Keratinocyte (primary cell): ENCODE measurements at regions not wholly inside any gene's neighbourhood (a gene's known extent, or its start where the extent isn't known, plus 50 kb on each side); places are given as distances from the start of the nearest gene placed in this dataset.

Source experiments
- DNase-seq: peaks from one replicate; pipeline ENCODE4 v3.0.0-alpha.2; 2011; ENCODE audit warnings: low read depth, missing footprints, low spot score
- FAIRE-seq: peaks from 2 replicates; lab custom pipeline; 2011; peaks lifted over from hg19 to GRCh38; lab: Jason Lieb, UNC
- H2AFZ ChIP-seq: 2 replicates; pipeline ENCODE4 v1.6.0; 2012; ENCODE audit warnings: low read length, control low read depth, inconsistent platforms; ENCODE audit not compliant: control insufficient read depth
- H3K27ac ChIP-seq: 2 replicates; pipeline ENCODE4 v1.5.1; 2011; ENCODE audit warnings: low read length; ENCODE audit not compliant: control insufficient read depth, insufficient read depth
- H3K27me3 ChIP-seq: 3 replicates; pipeline ENCODE4 v1.6.0; 2011; ENCODE audit warnings: low read length; ENCODE audit not compliant: control insufficient read depth, insufficient read depth; ENCODE audit errors: extremely low read depth
- H3K36me3 ChIP-seq, 2 experiments: 2 replicates in 1 of 2; 3 replicates in 1 of 2; pipeline ENCODE4 v1.5.1; 2011; ENCODE audit warnings: low read length in 2 of 2, mild to moderate bottlenecking in 1 of 2; ENCODE audit not compliant: control insufficient read depth in 2 of 2, insufficient read depth in 2 of 2; ENCODE audit errors: extremely low read depth in 1 of 2
- H3K4me1 ChIP-seq: 3 replicates; pipeline ENCODE4 v1.5.1; 2011; ENCODE audit warnings: low read length; ENCODE audit not compliant: control insufficient read depth, insufficient read depth; ENCODE audit errors: extremely low read depth
- H3K4me2 ChIP-seq: 3 replicates; pipeline ENCODE4 v1.6.0; 2011; ENCODE audit warnings: low read depth, low read length; ENCODE audit not compliant: control insufficient read depth, insufficient read depth; ENCODE audit errors: extremely low read depth
- H3K4me3 ChIP-seq, 3 experiments: fragments of 200-600 bp in 1 of 3; sonication (generic) in 1 of 3; 2 replicates in 2 of 3; 3 replicates in 1 of 3; pipeline ENCODE4 v1.5.1; 2011 to 2016; ENCODE audit warnings: low read length in 3 of 3, mild to moderate bottlenecking in 3 of 3, control low read depth in 2 of 3, inconsistent platforms in 1 of 3, low read depth in 1 of 3, mixed read lengths in 1 of 3, mixed run types in 1 of 3, moderate library complexity in 1 of 3; ENCODE audit not compliant: control insufficient read depth in 2 of 3, insufficient read depth in 2 of 3; ENCODE audit errors: extremely low read depth in 1 of 3
- H3K79me2 ChIP-seq: 2 replicates; pipeline ENCODE4 v1.6.0; 2012; ENCODE audit warnings: low read length; ENCODE audit not compliant: control insufficient read depth, insufficient read depth
- H3K9ac ChIP-seq: 3 replicates; pipeline ENCODE4 v1.6.0; 2011; ENCODE audit warnings: low read length; ENCODE audit not compliant: control insufficient read depth, insufficient read depth; ENCODE audit errors: extremely low read depth
- H3K9me1 ChIP-seq: 3 replicates; pipeline ENCODE4 v1.6.0; 2011; ENCODE audit warnings: low read length; ENCODE audit not compliant: control insufficient read depth, insufficient read depth; ENCODE audit errors: extremely low read depth
- H3K9me3 ChIP-seq: 2 replicates; pipeline ENCODE4 v1.5.1; 2012; ENCODE audit warnings: low read depth, low read length; ENCODE audit not compliant: control insufficient read depth
- H4K20me1 ChIP-seq: 3 replicates; pipeline ENCODE4 v1.6.0; 2011; ENCODE audit warnings: low read length; ENCODE audit not compliant: control insufficient read depth, insufficient read depth; ENCODE audit errors: extremely low read depth
- EZH2 ChIP-seq: IDR thresholded peaks from one replicate; pipeline ENCODE4 v1.6.1; 2012; ENCODE audit warnings: inconsistent platforms, mild to moderate bottlenecking, low read length, moderate library complexity
- dilution Hi-C: fragments of 300-500 bp; cut with MboI; formaldehyde crosslinking; loops from one replicate; pipeline ENCODE4 v1.7.0; 2020; ENCODE audit warnings: low sequenced_read_pairs; ENCODE audit not compliant: extremely low pct_ligation_motif_present
- TF ChIP-seq, protein P1 (sequence below), 3 experiments: IDR thresholded peaks in 1 of 3; conservative IDR thresholded peaks in 1 of 3; optimal IDR thresholded peaks in 1 of 3; 2 replicates in 2 of 3; 3 replicates in 1 of 3; pipeline versions ENCODE3 to v1.5.1; 2011; ENCODE audit warnings: low read length in 3 of 3, mild to moderate bottlenecking in 3 of 3, moderate library complexity in 2 of 3, control low read depth in 1 of 3, inconsistent platforms in 1 of 3; ENCODE audit not compliant: insufficient read depth in 2 of 3; ENCODE audit errors: extremely low read depth in 1 of 3

DNA sequence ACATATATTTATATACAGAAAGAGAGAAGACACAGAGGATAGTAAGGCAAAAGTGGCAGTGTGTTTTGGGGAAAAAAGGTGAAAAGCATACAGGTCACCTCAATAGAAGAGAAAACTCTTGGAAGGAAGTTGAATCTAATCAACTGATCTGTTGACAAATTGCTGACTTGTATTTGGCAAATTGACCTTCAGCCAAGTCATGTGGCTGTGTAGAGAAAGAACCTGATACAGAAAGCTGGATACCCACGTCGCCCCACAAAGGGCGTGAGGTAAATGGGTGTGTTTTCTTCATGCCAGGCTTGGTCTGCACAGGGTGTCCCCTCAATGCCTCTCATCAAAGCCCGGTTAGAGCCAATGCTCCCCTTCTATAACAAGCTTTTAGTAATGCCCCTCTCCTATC lies 230.0 kb upstream of the KLHL29 start:
- H3K36me3 ChIP-seq, result no peaks in the 10 kb centered on the region
- TF ChIP-seq, protein P1, sequence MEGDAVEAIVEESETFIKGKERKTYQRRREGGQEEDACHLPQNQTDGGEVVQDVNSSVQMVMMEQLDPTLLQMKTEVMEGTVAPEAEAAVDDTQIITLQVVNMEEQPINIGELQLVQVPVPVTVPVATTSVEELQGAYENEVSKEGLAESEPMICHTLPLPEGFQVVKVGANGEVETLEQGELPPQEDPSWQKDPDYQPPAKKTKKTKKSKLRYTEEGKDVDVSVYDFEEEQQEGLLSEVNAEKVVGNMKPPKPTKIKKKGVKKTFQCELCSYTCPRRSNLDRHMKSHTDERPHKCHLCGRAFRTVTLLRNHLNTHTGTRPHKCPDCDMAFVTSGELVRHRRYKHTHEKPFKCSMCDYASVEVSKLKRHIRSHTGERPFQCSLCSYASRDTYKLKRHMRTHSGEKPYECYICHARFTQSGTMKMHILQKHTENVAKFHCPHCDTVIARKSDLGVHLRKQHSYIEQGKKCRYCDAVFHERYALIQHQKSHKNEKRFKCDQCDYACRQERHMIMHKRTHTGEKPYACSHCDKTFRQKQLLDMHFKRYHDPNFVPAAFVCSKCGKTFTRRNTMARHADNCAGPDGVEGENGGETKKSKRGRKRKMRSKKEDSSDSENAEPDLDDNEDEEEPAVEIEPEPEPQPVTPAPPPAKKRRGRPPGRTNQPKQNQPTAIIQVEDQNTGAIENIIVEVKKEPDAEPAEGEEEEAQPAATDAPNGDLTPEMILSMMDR (optimal IDR thresholded peaks at IDR 0.05 in 1 of 3, IDR thresholded peaks at IDR 0.05 in 1 of 3, conservative IDR thresholded peaks at IDR 0.05 in 1 of 3; ENCODE audit: extremely low read depth in 1 of 3, insufficient read depth in 2 of 3, low read length in 3 of 3), result no peak
- no peaks in the 10 kb centered on the region for H3K4me1 ChIP-seq
- FAIRE-seq (no peak), DNase-seq (no peak)
- no peak overlapping the region for H3K9ac ChIP-seq
- no peak overlapping the region for H3K4me3 ChIP-seq
- H2AFZ ChIP-seq, result no peak overlapping the region
- no peak overlapping the region for H3K27ac ChIP-seq
- dilution Hi-C loops, result no loop called here
- H3K79me2 ChIP-seq, result no peaks in the 10 kb centered on the region
- H3K9me1 ChIP-seq, result no peaks in the 10 kb centered on the region
- no peaks in the 10 kb centered on the region for H4K20me1 ChIP-seq
- H3K9me3 ChIP-seq, result no peaks in the 10 kb centered on the region
- no peaks in the 10 kb centered on the region for H3K27me3 ChIP-seq
- no peak overlapping the region for H3K4me2 ChIP-seq

DNA sequence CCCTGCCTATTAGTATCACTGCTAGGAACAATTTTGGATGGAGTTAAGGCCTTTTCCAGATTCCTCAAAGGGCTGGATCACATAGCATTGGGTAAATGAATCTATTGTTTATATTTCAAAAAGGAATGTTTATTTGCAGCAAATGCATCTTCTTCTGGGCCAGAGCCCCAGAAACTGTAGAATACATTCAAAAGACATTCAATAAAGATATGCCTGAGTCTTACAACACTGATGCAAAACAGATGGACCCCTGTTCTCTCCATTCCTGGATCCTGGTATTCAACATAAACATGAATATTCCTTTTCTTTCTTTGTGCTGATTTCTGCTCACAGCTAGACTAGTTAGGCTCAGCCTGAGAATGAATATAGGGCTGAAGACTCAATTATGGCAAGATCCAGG lies 227.2 kb upstream of the KLHL29 start:
- H3K27me3 ChIP-seq, result no peaks in the 10 kb centered on the region
- no peak overlapping the region for H3K9ac ChIP-seq
- no peaks in the 10 kb centered on the region for H3K9me1 ChIP-seq
- dilution Hi-C loops, result no loop called here
- TF ChIP-seq, protein P1 (optimal IDR thresholded peaks at IDR 0.05 in 1 of 3, IDR thresholded peaks at IDR 0.05 in 1 of 3, conservative IDR thresholded peaks at IDR 0.05 in 1 of 3; ENCODE audit: extremely low read depth in 1 of 3, insufficient read depth in 2 of 3, low read length in 3 of 3), result no peak
- TF ChIP-seq EZH2, result no peak
- FAIRE-seq (no peak), DNase-seq (no peak)
- no peaks in the 10 kb centered on the region for H4K20me1 ChIP-seq
- H3K36me3 ChIP-seq, result no peaks in the 10 kb centered on the region
- no peaks in the 10 kb centered on the region for H3K79me2 ChIP-seq
- no peaks in the 10 kb centered on the region for H3K4me1 ChIP-seq
- H3K4me3 ChIP-seq, result no peak overlapping the region
- H3K27ac ChIP-seq, result no peak overlapping the region
- H3K4me2 ChIP-seq, result no peak overlapping the region
- no peaks in the 10 kb centered on the region for H3K9me3 ChIP-seq
- no peak overlapping the region for H2AFZ ChIP-seq
